ENCODE measurements at regions not wholly inside any gene's neighbourhood (a gene's known extent, or its start where the extent isn't known, plus 50 kb on each side); places are given as distances from the start of the nearest gene placed in this dataset.

DNA sequence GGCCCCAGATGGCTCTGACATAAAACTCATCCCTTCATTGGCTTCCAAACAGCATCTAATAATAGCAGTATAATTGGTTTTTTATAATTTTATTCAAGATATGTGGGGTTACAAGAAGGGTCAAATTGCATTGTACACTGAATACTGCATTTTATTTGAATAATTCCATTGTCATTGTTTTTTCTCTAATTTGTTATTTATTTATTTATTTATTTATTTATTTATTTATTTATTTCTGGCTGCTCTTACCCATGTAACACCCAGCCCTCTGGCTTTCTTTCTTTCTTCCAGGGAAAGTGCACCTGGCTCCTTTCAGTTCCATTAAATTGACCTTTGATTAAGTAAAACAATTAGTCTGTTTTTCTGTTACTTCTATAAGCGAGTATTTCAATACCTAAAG is 210.1 kb downstream of the CDH9 start:
- no peak for DNase-seq

DNA sequence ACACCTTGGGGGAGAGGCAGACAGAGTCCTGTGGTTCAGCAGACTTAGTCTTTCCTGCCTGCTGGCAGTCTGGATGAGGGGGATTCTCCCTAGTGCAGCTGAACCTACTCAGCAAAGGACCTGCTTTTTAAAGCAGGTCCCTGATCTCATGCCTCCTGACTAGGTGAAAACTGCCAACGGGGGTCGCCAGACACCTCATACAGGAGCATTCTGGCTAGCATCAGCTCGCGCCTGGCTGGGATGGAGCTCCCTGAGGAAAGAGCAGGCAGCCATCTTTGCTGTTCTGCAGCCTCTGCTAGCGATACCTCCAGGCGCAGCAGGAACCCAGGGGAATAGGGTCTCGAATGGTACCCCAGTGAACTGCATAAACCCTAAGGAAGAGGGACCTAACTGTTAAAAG is 225.2 kb downstream of the CDH9 start:
- DNase-seq, result no peak

DNA sequence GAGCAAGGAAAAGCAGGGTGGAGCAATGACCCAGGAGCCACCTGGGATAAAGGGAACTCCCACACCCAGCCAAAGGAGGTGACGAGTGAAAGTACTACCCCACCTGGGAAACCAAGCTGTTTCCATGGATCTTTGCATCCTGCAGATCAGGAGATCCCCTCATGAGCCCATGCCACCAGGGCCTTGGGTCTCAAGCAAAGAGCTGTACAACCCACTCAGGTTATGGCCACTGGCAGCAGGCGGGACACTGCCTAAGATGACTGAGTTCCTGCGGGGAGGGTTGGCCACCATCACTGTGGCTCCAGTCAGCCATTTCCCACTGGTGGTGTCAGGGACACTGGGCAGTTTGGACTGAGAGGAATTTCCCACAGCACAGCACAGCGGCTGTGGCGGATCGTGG is 225.7 kb downstream of the CDH9 start:
- DNase-seq, result no peak

- DNase-seq, result no peak
Measured at GRCh38 chr5:26807231-26808199, 230.9 kb downstream of the CDH9 start.

DNA sequence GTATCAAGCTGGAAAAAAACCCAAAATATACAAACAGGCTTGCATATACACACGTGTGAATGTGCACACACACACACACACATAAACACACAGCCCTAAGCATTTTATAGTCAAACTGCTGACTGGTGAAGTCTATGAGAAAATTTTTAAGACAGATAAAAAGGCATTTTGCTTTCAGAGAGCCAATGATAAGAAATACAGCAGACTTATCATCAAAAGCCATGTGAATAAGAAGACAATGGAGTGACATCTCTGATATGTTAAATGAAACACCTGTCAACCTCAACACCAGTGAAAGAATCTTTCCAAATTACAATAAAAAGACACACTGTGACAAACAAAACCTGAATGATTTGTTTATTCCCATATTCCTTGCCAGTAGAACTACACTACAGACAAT is 233.3 kb downstream of the CDH9 start:
- no peak for DNase-seq

- peak; percentile 24 for DNase-seq
Measured at GRCh38 chr5:26802944-26803343, 235.4 kb downstream of the CDH9 start.

DNA sequence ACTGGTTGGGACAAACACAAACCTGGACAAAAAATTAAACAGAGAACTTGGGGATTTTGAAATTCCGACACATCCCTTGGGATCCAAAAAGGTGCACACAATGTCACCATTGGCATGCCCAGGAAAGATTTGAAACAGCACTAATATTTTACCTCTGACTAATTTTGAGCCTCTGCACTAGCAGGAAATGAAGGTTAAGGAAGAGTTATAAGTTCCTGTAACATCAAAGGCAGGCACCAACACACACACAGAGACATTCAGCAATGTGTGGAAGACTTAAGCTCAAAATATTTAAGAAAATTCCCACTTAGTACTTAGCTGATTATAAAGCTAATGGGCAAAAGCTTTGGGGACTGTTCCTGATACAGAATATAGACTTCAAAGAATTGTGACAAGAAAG is 247.0 kb downstream of the CDH9 start:
- no peak for DNase-seq

DNA sequence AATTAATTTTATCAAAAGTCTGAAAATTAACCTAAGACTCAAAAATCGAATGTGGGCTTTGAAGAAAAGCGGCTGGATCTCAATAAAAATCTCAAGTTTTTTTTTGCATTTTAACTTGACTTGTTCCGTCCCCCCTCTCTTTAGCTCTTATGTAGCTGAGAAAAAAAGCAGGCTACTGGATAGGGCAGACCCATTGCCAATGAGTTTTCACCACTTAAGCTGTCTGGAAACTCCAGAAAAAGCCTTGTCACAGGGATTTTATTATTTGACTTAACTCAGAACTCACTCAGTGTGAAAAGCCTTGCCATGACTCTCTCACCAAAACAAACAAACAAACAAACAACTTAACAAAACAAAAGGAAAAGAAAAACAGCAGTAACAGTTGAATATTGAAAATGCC is 247.4 kb downstream of the CDH9 start:
- no peak for DNase-seq

- DNase-seq, result no peak
Measured at GRCh38 chr5:26763215-26763614, 275.2 kb downstream of the CDH9 start.

- no peak for DNase-seq
Measured at GRCh38 chr5:26761446-26761845, 276.9 kb downstream of the CDH9 start.

- DNase-seq, result peak; percentile 80
Measured at GRCh38 chr5:26761045-26761444, 277.3 kb downstream of the CDH9 start.

- DNase-seq, result no peak
Measured at GRCh38 chr5:26757941-26758340, 280.4 kb downstream of the CDH9 start.

DNA sequence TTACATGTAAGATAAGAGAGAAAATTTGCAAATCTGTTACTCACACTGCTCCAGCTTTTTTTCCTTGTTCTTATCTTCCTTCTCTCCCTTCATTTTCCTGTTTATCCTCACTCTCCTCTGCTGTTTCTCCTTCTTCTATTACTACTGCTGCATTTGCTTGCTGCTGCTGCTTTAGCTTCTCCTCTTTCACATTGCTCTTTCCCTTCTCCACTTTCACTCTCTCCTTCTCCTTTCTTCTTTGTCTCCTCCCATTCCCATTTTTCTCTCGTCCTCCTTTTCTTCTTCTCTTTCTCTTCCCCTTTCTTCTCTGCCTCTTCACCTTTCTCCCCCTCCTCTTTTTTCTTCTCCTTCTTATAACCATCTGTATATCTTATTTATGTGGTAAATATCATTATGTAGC is 288.6 kb downstream of the CDH9 start:
- DNase-seq, result no peak

DNA sequence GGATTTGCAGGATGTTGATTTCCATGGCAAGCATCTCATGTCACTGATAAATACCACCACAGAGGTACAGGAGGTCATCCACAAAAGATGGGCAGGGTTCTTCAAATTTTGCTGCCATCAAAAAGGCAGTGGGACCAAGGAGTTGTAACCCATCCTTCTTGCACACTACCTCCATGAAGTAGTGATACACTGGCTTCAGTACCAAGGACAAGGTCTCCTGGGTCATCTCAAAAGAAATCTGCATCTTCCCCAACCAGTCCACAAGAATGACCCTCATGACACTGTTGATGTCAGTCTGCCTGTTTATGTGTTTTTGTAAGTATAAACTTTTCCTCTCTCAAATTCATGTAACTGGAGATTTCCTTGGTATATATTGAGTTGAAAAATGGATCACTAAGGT is 298.2 kb downstream of the CDH9 start:
- no peak for DNase-seq

DNA sequence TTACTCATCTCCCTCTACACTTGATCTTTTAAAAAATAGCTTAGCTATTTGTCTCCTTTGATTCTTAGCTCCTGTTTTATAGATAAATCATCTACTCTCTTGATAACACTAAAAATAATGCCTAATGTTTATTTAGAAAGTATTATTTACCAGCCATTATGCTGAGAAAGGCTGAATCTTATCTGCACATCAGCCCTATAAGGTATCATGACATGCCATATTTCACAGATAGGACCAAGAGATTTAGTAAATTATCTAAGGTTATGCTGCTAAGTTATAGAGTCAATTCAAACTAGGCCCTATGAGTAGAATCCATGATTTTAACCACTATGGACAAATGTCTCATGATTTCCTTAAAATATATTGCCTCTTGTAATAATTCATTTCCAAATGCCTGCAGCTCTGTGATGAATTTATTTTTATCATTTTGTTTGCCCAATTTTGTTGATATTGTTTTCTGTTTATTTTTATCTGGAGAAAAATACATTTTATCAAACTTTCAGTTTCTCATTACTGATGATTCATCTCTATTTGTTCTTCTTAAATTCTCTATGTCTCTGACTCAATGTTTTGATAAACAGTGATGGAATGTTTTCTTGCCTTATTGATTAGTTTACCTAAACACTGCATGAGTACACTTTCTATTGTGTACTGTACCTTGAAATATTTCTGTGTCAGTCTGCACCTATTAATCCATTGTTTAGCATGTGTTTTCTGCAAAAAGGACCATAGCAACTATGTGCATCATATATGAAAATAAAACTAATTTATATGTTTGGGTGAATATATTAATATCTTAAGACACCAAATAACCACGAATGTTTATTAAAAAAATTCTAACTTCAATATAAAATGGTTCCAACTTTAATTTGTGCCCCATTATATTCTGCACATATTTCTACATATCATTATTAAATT is 300.8 kb downstream of the CDH9 start:
- DNase-seq, result no peak

DNA sequence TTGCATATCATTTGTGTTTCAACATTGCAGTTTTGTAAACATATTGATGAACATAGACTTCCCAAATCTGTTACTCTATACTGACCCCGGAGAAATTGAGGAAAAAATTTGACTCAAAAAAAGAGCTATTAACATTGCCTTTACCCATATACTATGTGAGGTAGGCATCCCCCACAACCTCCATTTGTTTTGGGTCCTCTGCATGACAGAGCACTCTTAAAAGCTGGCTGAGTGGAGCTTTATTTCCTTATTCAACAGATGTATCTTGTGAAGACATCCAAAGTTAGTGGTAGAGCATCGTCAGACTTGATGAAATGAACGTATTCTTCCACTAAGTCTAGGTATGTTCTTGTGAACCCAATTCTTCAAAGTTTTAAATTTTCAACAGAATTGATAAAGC is 310.5 kb downstream of the CDH9 start:
- DNase-seq, result no peak

DNA sequence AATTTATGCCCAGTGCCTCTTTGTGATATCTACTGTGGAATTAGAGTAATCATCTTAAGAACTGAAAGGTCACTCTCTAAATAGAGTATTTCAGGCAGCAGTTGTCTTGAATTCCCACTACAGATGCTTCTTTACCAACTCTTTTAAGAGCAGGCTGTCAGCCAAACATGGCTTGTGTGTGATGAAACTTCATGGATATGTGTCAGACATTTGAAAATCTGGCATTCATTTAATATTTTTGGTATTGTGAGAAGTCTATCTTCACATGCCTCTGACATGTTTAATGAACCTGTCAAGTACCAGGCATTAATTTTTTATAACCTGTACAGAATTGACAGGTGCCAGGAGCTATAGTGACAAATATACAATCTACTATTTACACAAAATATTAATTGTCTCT is 318.6 kb downstream of the CDH9 start:
- no peak for DNase-seq

- peak; percentile 78 for DNase-seq
Measured at GRCh38 chr5:26700759-26701384, 337.5 kb downstream of the CDH9 start.

DNA sequence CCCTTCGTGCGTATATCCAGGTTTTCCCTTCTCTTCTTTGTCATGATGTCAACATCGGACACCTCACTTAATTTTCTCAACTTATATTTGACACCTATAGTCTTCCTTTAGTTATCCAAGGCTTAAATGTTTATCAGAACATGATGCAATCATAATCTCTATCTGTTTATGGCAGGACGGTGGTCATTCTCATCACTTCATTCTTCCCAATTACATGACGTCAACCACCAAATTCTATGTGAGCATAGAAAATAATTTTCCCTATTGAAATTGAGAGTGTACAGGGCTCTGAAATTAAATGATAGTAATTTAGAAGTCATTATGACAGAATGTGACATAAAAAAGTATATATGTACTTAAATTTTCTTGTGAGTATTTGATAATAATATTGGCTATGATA is 345.4 kb downstream of the CDH9 start:
- no peak for DNase-seq

DNA sequence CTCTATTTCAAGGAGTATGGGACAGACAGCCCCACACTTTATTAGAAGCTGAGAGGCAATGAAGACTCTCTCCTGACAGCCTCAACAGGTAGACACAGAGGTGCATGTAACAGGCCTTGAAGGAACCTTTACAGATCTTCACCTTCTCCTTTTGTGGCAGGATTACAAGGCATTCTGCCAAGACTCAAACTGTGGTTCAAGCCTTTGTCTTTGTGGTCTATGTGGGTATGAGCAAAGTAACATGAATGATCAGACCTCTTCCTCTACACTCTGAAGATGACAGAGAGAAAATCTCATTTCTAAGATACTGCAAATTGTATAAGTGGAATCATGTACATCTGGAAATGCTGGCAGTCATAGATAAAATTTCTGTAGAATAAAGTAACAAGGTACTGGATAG is 346.9 kb downstream of the CDH9 start:
- no peak for DNase-seq

DNA sequence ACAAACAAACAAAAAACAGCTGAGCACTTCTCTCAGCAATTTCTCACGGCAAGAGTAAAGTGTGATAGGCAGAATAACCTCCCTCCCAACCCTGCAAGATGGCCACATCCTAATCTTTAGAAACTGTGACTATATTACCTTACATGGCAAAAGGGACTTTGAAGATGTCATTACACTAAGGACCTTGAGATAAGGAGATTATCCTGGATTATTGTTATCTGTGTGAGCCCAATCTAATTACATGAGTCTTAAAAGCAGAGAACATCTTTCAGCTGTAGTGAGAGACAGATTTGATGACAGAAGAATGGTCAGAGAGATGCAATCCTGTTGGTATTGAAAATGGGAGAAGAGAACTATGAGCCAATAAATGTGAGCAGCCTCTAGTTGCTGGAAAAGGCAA is 347.9 kb downstream of the CDH9 start:
- no peak for DNase-seq

GRCh38 chr5:26681861-26682260 is 356.5 kb downstream of the CDH9 start:
- peak; percentile 81 for DNase-seq

DNA sequence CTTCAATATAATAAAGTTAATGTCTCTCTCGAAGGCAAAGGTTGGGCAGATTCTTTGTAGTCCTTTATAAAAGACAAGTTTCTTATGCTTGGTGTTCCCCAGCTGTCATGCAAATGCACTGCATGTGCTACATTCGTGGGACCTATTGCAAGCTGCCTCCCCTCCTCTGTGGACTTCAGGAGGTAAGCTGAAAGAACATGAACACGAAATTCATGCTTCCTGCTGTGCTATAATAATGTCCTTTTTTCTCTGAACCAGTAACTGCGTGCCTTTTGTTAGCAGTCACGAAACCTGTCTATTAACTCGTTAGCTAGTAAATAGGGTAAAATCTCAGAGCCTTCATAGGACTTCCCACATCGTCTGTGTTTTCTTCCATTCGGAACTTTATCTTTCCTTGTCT is 363.5 kb downstream of the CDH9 start:
- DNase-seq, result peak; percentile 80
